ENCODE measurements at regions not wholly inside any gene's neighbourhood (a gene's known extent, or its start where the extent isn't known, plus 50 kb on each side); places are given as distances from the start of the nearest gene placed in this dataset.

DNA sequence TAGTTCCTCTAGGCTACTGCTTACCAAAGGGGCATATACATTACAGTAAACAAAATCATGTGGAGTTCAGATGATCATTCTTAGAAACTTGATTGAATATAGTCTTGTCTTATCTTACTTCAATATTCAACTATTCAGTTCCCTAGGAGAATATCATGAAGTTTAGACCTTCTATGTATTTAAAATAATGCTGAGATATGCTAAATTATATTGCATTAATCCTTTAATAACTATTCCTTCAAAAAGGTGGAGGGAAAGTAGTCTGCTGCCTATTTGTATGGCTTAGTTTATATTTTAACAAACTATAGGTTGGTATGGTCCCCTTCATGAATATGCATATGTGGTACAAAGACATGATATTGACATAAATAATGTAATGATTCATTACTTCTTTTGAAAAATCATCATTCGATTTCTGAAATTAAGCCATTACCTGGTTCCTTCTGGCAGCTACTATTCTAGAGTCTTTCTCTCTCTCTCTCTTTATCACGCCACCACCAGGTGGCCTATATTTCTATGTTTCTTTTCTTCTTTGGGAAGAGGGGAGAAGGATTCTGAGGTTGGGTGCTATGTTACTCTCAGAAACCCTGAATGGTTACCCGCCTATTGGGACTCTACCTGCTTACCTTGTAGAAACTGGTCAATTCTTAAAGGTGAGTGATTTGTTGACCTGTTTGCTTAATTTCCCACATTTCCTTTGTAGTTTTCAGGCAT is 855.8 kb downstream of the HACE1 start:
- no peak for DNase-seq (ENCODE audit: low read depth)
- H3K4me3 ChIP-seq (ENCODE audit: low read depth, low read length): no peak overlapping the region
- TF ChIP-seq, protein P1, sequence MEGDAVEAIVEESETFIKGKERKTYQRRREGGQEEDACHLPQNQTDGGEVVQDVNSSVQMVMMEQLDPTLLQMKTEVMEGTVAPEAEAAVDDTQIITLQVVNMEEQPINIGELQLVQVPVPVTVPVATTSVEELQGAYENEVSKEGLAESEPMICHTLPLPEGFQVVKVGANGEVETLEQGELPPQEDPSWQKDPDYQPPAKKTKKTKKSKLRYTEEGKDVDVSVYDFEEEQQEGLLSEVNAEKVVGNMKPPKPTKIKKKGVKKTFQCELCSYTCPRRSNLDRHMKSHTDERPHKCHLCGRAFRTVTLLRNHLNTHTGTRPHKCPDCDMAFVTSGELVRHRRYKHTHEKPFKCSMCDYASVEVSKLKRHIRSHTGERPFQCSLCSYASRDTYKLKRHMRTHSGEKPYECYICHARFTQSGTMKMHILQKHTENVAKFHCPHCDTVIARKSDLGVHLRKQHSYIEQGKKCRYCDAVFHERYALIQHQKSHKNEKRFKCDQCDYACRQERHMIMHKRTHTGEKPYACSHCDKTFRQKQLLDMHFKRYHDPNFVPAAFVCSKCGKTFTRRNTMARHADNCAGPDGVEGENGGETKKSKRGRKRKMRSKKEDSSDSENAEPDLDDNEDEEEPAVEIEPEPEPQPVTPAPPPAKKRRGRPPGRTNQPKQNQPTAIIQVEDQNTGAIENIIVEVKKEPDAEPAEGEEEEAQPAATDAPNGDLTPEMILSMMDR (IDR thresholded peaks at IDR 0.05; ENCODE audit: insufficient read depth, low read depth, low read length): no peak

GRCh38 chr6:103995571-103995970 is 864.1 kb downstream of the HACE1 start:
- TF ChIP-seq, protein P1 (IDR thresholded peaks at IDR 0.05; ENCODE audit: insufficient read depth, low read depth, low read length): no peak
- no peak overlapping the region for H3K4me3 ChIP-seq (ENCODE audit: low read depth, low read length)
- DNase-seq (ENCODE audit: low read depth): no peak

DNA sequence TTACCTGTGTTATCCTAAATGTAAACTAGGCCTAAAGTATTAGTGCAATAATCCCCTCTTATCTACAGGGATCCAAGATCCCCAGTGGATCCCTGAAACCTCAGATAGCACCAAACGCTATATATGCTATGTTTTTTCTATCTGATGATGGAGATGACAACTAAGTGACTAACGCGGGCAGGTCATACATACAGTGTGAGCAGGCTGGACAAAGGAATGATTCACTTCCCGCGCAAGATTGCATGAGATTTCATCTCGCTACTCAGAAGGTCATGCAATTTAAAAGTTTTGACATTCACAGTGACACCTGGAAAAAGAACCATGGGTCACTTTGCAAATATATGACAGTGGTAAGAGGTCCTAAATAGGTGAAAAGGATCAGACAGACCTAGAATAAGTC is 875.9 kb downstream of the HACE1 start:
- no peak overlapping the region for H3K4me3 ChIP-seq (ENCODE audit: low read depth, low read length)
- no peak for DNase-seq (ENCODE audit: low read depth)
- TF ChIP-seq, protein P1 (IDR thresholded peaks at IDR 0.05; ENCODE audit: insufficient read depth, low read depth, low read length): no peak

GRCh38 chr6:103983011-103983410 is 876.7 kb downstream of the HACE1 start:
- TF ChIP-seq, protein P1 (IDR thresholded peaks at IDR 0.05; ENCODE audit: insufficient read depth, low read depth, low read length): no peak
- no peak overlapping the region for H3K4me3 ChIP-seq (ENCODE audit: low read depth, low read length)
- no peak for DNase-seq (ENCODE audit: low read depth)

DNA sequence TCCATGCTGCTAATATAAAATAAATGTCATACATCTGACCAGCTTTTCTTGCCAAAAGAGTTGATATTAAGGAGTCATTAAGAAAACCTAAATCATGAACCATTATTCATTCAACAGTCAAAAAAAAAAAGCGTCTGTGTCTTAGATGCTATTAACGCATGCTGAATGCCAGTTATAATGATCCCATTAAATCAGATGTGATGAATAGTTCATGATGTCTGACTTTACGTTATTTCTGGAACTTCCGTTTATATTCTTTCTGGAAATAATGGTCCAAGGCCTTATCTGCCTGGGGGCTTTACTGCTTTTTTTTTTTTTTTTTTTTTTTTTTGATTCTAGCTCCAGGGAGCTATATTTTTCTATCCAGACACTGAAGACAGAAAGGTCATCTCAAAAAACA is 877.1 kb downstream of the HACE1 start:
- no peak overlapping the region for H3K4me3 ChIP-seq (ENCODE audit: low read depth, low read length)
- TF ChIP-seq, protein P1 (IDR thresholded peaks at IDR 0.05; ENCODE audit: insufficient read depth, low read depth, low read length): no peak
- DNase-seq (ENCODE audit: low read depth): no peak

DNA sequence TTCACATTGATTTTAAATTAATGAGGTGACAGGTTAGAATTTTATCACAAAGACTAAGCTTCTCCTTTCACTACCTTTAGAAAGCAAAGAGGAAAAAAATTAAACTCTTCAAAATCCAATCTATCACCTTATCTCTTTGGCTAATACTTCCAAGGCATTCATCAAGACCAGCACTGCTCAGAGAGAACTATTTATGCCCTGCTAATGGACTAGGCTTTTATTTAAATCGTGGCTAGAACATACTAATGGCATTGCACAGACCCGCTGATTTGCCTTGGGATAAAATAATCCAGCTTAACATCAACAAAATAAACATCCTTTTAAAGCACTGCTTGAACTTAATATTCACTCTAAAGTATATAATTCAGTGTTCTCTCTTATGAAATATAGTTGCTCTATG is 880.4 kb downstream of the HACE1 start:
- no peak for DNase-seq (ENCODE audit: low read depth)
- TF ChIP-seq, protein P1 (IDR thresholded peaks at IDR 0.05; ENCODE audit: insufficient read depth, low read depth, low read length): no peak
- no peak overlapping the region for H3K4me3 ChIP-seq (ENCODE audit: low read depth, low read length)

- H3K4me3 ChIP-seq (ENCODE audit: low read depth, low read length): no peak overlapping the region
- no peak for DNase-seq (ENCODE audit: low read depth)
- TF ChIP-seq, protein P1 (IDR thresholded peaks at IDR 0.05; ENCODE audit: insufficient read depth, low read depth, low read length): no peak
Measured at GRCh38 chr6:103937389-103937788, 922.3 kb downstream of the HACE1 start.

All from fibroblast of villous mesenchyme (primary cell).